ENCODE measurements at regions not wholly inside any gene's neighbourhood (a gene's known extent, or its start where the extent isn't known, plus 50 kb on each side); places are given as distances from the start of the nearest gene placed in this dataset.

GRCh38 chr1:101330427-101331130 lies 93.8 kb downstream of the S1PR1 start:
- Mint-ChIP-seq H3K4me1 (peaks cover 7% of the 10 kb centered on the region), H3K9me3 (peaks cover 15% of the 10 kb centered on the region), H3K36me3 (ENCODE audit: low read depth) (peaks cover 5% of the 10 kb centered on the region), H3K27ac (no peak overlapping the region), H3K4me3 (no peak overlapping the region), H3K27me3 (peaks cover 2% of the 10 kb centered on the region)
- no peak for DNase-seq
- intact Hi-C loops (cut with micrococcal nuclease): no loop called here
- TF ChIP-seq, protein P1, sequence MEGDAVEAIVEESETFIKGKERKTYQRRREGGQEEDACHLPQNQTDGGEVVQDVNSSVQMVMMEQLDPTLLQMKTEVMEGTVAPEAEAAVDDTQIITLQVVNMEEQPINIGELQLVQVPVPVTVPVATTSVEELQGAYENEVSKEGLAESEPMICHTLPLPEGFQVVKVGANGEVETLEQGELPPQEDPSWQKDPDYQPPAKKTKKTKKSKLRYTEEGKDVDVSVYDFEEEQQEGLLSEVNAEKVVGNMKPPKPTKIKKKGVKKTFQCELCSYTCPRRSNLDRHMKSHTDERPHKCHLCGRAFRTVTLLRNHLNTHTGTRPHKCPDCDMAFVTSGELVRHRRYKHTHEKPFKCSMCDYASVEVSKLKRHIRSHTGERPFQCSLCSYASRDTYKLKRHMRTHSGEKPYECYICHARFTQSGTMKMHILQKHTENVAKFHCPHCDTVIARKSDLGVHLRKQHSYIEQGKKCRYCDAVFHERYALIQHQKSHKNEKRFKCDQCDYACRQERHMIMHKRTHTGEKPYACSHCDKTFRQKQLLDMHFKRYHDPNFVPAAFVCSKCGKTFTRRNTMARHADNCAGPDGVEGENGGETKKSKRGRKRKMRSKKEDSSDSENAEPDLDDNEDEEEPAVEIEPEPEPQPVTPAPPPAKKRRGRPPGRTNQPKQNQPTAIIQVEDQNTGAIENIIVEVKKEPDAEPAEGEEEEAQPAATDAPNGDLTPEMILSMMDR (IDR thresholded peaks at IDR 0.05): no peak
- ChIA-PET POLR2A (no interaction called here), CTCF (no interaction called here)
- no peak for ATAC-seq (ENCODE audit: low read depth)

DNA sequence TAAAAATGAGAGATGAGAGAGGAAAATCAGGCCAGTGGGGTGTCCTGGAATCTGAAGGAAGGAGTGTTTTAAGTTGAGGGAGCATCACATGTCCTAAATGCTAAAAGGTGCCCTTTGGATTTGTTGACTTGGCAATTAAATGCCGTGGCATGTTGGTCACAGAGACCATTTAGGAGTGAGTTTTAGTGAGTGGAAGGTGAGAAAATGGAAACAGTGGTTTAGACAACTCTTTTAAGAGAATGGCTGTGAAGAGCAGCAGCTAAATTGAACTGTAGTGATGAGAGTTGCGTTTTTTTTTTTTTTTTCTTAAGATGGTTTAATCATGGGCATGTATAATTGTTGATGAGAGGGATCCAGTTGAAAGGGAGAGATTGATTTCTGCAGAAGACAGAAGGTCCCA lies 95.0 kb downstream of the S1PR1 start:
- no peak for DNase-seq
- no peak overlapping the region for H3K4me3 Mint-ChIP-seq
- TF ChIP-seq, protein P1 (IDR thresholded peaks at IDR 0.05): no peak
- no peak overlapping the region for H3K27ac Mint-ChIP-seq
- CTCF ChIA-PET: no interaction called here
- peaks cover 5% of the 10 kb centered on the region for H3K36me3 Mint-ChIP-seq (ENCODE audit: low read depth)
- no peaks in the 10 kb centered on the region for H3K27me3 Mint-ChIP-seq
- ATAC-seq (ENCODE audit: low read depth): no peak
- H3K9me3 Mint-ChIP-seq: peaks cover 15% of the 10 kb centered on the region
- intact Hi-C loops (cut with micrococcal nuclease): no loop called here
- POLR2A ChIA-PET: no interaction called here
- H3K4me1 Mint-ChIP-seq: peaks cover 7% of the 10 kb centered on the region

DNA sequence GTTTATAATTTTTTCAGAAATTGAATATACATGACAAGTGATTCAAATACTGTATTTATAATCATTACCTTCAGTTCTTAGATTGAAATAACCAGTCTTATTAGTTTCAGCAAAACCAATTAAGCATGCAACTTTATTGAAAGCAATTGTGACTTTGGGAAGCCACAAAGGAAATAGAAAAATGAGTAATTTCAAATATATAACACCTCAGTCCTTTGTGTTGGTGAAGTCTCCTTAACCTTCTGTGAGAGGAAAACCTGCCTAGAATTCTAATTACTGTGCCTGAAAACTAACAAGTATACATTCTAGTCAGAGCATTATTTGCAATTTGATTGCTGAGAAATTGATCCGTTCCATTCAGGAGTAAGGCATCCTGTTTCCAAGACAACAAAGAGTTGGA lies 95.8 kb downstream of the S1PR1 start:
- Mint-ChIP-seq H3K4me3 (no peak overlapping the region), H3K27ac (no peak overlapping the region), H3K36me3 (ENCODE audit: low read depth) (peaks cover 5% of the 10 kb centered on the region), H3K27me3 (no peaks in the 10 kb centered on the region), H3K9me3 (peaks cover 15% of the 10 kb centered on the region), H3K4me1 (peaks cover 7% of the 10 kb centered on the region)
- DNase-seq (no peak), ATAC-seq (ENCODE audit: low read depth) (no peak)
- intact Hi-C loops (cut with micrococcal nuclease): no loop called here
- TF ChIP-seq, protein P1 (IDR thresholded peaks at IDR 0.05): no peak
- POLR2A ChIA-PET: no interaction called here
- CTCF ChIA-PET: no interaction called here

DNA sequence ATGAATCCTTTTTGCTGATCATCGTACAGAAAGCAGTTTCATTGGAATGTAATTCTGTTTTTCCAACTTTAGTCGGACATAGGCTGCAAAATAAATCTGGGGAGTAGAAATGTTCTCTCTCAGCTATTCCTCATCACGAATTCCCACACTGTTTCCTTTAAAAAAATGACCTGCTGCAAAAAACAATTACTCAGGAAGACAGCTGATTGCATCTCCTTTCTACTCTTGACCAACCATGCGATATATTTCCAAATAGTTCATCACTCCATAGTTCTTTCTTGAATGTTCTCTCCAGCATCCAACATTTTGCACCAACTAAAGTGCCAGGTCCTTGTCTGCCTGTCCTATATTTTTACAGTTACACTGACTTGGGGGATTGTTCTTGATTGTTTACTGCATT lies 96.4 kb downstream of the S1PR1 start:
- no peak overlapping the region for H3K27ac Mint-ChIP-seq
- ATAC-seq (ENCODE audit: low read depth): no peak
- no peak for DNase-seq
- H3K4me3 Mint-ChIP-seq: no peak overlapping the region
- H3K4me1 Mint-ChIP-seq: peaks cover 7% of the 10 kb centered on the region
- ChIA-PET CTCF (no interaction called here), POLR2A (no interaction called here)
- H3K27me3 Mint-ChIP-seq: no peaks in the 10 kb centered on the region
- TF ChIP-seq, protein P1 (IDR thresholded peaks at IDR 0.05): no peak
- peaks cover 5% of the 10 kb centered on the region for H3K36me3 Mint-ChIP-seq (ENCODE audit: low read depth)
- intact Hi-C loops (cut with micrococcal nuclease): no loop called here
- peaks cover 15% of the 10 kb centered on the region for H3K9me3 Mint-ChIP-seq

DNA sequence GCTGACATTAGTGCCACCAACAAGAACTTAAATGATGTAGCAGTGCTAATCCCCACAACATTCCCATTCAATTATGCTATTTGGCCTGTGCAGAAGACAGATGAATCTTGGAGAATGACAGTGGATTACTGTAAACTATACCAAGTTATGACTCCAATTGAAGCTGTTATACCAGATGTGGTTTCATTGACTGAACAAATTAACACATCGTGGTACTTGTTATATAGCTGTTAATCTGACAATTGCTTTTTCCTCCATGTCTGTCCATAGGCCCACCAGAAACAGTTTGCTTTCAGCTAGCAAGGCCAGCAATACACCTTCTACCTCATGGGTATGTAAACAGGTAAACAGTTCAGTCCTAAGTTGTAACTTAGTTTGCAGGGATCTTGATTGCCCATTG lies 101.1 kb downstream of the S1PR1 start:
- Mint-ChIP-seq H3K27me3 (no peaks in the 10 kb centered on the region), H3K36me3 (ENCODE audit: low read depth) (no peaks in the 10 kb centered on the region), H3K27ac (no peak overlapping the region), H3K9me3 (peaks cover 3% of the 10 kb centered on the region), H3K4me3 (no peak overlapping the region), H3K4me1 (no peaks in the 10 kb centered on the region)
- DNase-seq: no peak
- ChIA-PET POLR2A (no interaction called here), CTCF (no interaction called here)
- TF ChIP-seq, protein P1 (IDR thresholded peaks at IDR 0.05): no peak
- ATAC-seq (ENCODE audit: low read depth): no peak
- intact Hi-C loops (cut with micrococcal nuclease): no loop called here

Data from activated B cell treated with CpG ODN at 0.5 μM for 24 hours (primary cell).